Neural progenitor cell (in vitro differentiated cells): ENCODE measurements at regions not wholly inside any gene's neighbourhood (a gene's known extent, or its start where the extent isn't known, plus 50 kb on each side); places are given as distances from the start of the nearest gene placed in this dataset.

ENCODE experiments used
- EZH2 ChIP-seq: fragments of 200-600 bp; sonication (generic); IDR thresholded peaks from 2 replicates; pipeline ENCODE4 v1.6.1; 2017; ENCODE audit warnings: antibody characterized with exemption, mild to moderate bottlenecking, moderate library complexity
- TF ChIP-seq, protein P1 (sequence below): fragments of 200-600 bp; sonication (generic); IDR thresholded peaks from 2 replicates; pipeline ENCODE4 v1.5.1; 2017; ENCODE audit warnings: antibody characterized with exemption, mild to moderate bottlenecking

DNA sequence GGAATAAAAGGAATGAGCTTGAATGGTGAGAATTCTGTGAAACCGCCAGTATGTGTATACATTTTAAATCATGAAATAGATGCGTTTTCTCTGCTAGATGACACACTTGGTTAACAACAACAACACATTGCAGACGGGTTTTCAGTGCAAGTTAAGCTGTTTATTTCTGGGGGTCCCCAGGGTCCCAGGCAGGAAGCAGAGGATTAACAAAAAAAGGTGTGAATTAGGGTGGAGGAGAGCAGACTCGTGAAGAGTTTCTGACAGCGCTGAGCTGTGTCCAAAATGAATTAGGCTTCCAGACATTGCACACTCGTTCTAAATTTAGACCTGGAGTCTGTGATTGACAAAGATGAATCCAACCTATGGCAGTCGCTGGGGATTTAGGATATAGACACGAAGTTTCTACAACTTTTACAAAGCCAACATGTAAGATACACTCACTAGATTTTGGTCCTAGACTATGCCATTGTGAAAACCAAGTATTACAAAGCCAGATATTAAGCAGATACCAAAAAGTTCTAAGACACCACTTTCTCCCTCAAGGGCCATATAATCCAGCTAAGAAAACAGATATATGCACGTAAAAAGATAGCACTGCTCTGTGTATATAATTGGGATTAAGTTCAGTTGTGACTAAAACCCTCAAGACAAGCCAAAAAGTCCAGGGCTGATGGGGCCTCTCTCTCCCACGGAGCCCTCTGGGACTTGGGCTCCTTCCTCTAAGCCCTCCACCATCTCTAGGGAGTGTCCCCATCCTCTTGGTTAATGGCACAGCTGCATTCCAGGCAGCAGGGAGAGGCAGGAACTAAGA is 120.2 kb downstream of the ACAA2 start:
- TF ChIP-seq, protein P1, sequence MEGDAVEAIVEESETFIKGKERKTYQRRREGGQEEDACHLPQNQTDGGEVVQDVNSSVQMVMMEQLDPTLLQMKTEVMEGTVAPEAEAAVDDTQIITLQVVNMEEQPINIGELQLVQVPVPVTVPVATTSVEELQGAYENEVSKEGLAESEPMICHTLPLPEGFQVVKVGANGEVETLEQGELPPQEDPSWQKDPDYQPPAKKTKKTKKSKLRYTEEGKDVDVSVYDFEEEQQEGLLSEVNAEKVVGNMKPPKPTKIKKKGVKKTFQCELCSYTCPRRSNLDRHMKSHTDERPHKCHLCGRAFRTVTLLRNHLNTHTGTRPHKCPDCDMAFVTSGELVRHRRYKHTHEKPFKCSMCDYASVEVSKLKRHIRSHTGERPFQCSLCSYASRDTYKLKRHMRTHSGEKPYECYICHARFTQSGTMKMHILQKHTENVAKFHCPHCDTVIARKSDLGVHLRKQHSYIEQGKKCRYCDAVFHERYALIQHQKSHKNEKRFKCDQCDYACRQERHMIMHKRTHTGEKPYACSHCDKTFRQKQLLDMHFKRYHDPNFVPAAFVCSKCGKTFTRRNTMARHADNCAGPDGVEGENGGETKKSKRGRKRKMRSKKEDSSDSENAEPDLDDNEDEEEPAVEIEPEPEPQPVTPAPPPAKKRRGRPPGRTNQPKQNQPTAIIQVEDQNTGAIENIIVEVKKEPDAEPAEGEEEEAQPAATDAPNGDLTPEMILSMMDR: no peak
- TF ChIP-seq EZH2: no peak
